ENCODE measurements at regions not wholly inside any gene's neighbourhood (a gene's known extent, or its start where the extent isn't known, plus 50 kb on each side); places are given as distances from the start of the nearest gene placed in this dataset. TPM values are rescaled to one million over a fixed set of nuclear protein-coding genes. Genes with fewer than 3 reads are reported as not detected.

Small RNA genes lying in the stretch of these regions (small RNA-seq; reads per million reads assigned to genes)
- gene MIR920 (ENCODE audit: insufficient read depth): not detected
- gene RN7SL38P (ENCODE audit: insufficient read depth): not detected
